ENCODE measurements at regions not wholly inside any gene's neighbourhood (a gene's known extent, or its start where the extent isn't known, plus 50 kb on each side); places are given as distances from the start of the nearest gene placed in this dataset.

GRCh38 chr2:128377071-128377910, 58.6 kb upstream of the HS6ST1 start:
- no peaks in the 10 kb centered on the region for H3K79me2 ChIP-seq (ENCODE audit: low read length)
- H3K4me2 ChIP-seq (ENCODE audit: low read depth, low read length) = no peak overlapping the region
- no peak overlapping the region for H3K9ac ChIP-seq (ENCODE audit: low read length)
- no peak for DNase-seq
- H3K27ac ChIP-seq (ENCODE audit: low read length) = no peak overlapping the region
- no peaks in the 10 kb centered on the region for H4K20me1 ChIP-seq (ENCODE audit: insufficient read depth, low read length)
- no peaks in the 10 kb centered on the region for H3K36me3 ChIP-seq (replicated peaks; ENCODE audit: insufficient read depth, low read length)
- H3K9me3 ChIP-seq (replicated peaks; ENCODE audit: insufficient read depth, low read length) = no peaks in the 10 kb centered on the region
- H3K4me3 ChIP-seq (ENCODE audit: low read length) = no peak overlapping the region
- H3F3A ChIP-seq (ENCODE audit: insufficient read depth, low read length) = peaks cover 20% of the 10 kb centered on the region
- TF ChIP-seq EZH2phosphoT487 (IDR thresholded peaks at IDR 0.05; ENCODE audit: low read length) (no peak), EZH2 (optimal IDR thresholded peaks at IDR 0.05; ENCODE audit: low read depth, low read length) (no peak), CTCF (IDR thresholded peaks at IDR 0.05; ENCODE audit: low read length) (no peak)
- no peak overlapping the region for H2AFZ ChIP-seq (ENCODE audit: low read length)
- no peaks in the 10 kb centered on the region for H3K9me2 ChIP-seq (replicated peaks; ENCODE audit: insufficient read depth, low read length)
- peaks cover 30% of the 10 kb centered on the region for H3K4me1 ChIP-seq (ENCODE audit: low read length)
- no peaks in the 10 kb centered on the region for H3K27me3 ChIP-seq (replicated peaks; ENCODE audit: insufficient read depth, low read length)

- H3K9ac ChIP-seq (ENCODE audit: low read length) = no peak overlapping the region
- no peak overlapping the region for H2AFZ ChIP-seq (ENCODE audit: low read length)
- no peaks in the 10 kb centered on the region for H3K9me3 ChIP-seq (replicated peaks; ENCODE audit: insufficient read depth, low read length)
- TF ChIP-seq EZH2 (optimal IDR thresholded peaks at IDR 0.05; ENCODE audit: low read depth, low read length) (no peak), CTCF (IDR thresholded peaks at IDR 0.05; ENCODE audit: low read length) (no peak), EZH2phosphoT487 (IDR thresholded peaks at IDR 0.05; ENCODE audit: low read length) (no peak)
- H3K4me3 ChIP-seq (ENCODE audit: low read length) = no peak overlapping the region
- H3K27me3 ChIP-seq (replicated peaks; ENCODE audit: insufficient read depth, low read length) = no peaks in the 10 kb centered on the region
- no peaks in the 10 kb centered on the region for H3K9me2 ChIP-seq (replicated peaks; ENCODE audit: insufficient read depth, low read length)
- H3K4me1 ChIP-seq (ENCODE audit: low read length) = peaks cover 29% of the 10 kb centered on the region
- H3F3A ChIP-seq (ENCODE audit: insufficient read depth, low read length) = peaks cover 14% of the 10 kb centered on the region
- H3K36me3 ChIP-seq (replicated peaks; ENCODE audit: insufficient read depth, low read length) = no peaks in the 10 kb centered on the region
- H3K27ac ChIP-seq (ENCODE audit: low read length) = no peak overlapping the region
- no peaks in the 10 kb centered on the region for H4K20me1 ChIP-seq (ENCODE audit: insufficient read depth, low read length)
- DNase-seq = no peak
- H3K79me2 ChIP-seq (ENCODE audit: low read length) = no peaks in the 10 kb centered on the region
- H3K4me2 ChIP-seq (ENCODE audit: low read depth, low read length) = no peak overlapping the region
Measured at GRCh38 chr2:128378231-128379020, 59.8 kb upstream of the HS6ST1 start.

GRCh38 chr2:128379021-128380015, 60.6 kb upstream of the HS6ST1 start:
- Histone ChIP-seq H3K4me2 (ENCODE audit: low read depth, low read length) (no peak overlapping the region), H3F3A (ENCODE audit: insufficient read depth, low read length) (peaks cover 14% of the 10 kb centered on the region), H3K4me1 (ENCODE audit: low read length) (peaks cover 25% of the 10 kb centered on the region), H2AFZ (ENCODE audit: low read length) (no peak overlapping the region), H3K4me3 (ENCODE audit: low read length) (no peak overlapping the region), H3K27ac (ENCODE audit: low read length) (no peak overlapping the region), H3K9ac (ENCODE audit: low read length) (no peak overlapping the region), H3K27me3 (replicated peaks; ENCODE audit: insufficient read depth, low read length) (no peaks in the 10 kb centered on the region), H3K9me3 (replicated peaks; ENCODE audit: insufficient read depth, low read length) (no peaks in the 10 kb centered on the region), H3K79me2 (ENCODE audit: low read length) (no peaks in the 10 kb centered on the region), H4K20me1 (ENCODE audit: insufficient read depth, low read length) (no peaks in the 10 kb centered on the region), H3K9me2 (replicated peaks; ENCODE audit: insufficient read depth, low read length) (no peaks in the 10 kb centered on the region), H3K36me3 (replicated peaks; ENCODE audit: insufficient read depth, low read length) (no peaks in the 10 kb centered on the region)
- TF ChIP-seq EZH2 (optimal IDR thresholded peaks at IDR 0.05; ENCODE audit: low read depth, low read length) = no peak
- TF ChIP-seq CTCF (IDR thresholded peaks at IDR 0.05; ENCODE audit: low read length) = no peak
- TF ChIP-seq EZH2phosphoT487 (IDR thresholded peaks at IDR 0.05; ENCODE audit: low read length) = no peak
- DNase-seq = no peak
